ENCODE measurements at regions not wholly inside any gene's neighbourhood (a gene's known extent, or its start where the extent isn't known, plus 50 kb on each side); places are given as distances from the start of the nearest gene placed in this dataset.
"Not testable (repeated sequence)": the region's sequence is repeated elsewhere in the genome, so short reads cannot be mapped to it uniquely, and the experiment has no call there.

DNA sequence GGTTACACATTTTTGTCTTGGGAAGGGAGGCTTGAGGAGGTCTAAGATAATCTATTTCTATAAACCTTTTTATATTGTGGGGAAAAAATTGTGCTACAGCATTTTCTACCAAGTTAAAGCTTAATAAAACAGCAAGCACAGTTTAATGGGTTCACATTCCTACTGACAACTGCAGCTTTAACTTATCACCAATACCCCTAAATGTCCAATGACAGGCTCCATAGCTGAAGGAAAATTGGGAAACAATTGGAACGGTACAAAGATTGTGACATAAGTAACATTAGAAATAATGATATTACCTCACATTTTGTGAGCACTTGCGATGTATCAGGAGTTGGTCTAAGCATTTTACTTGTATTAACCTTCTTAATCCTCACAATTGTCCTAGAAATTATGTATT is 79.5 kb upstream of the HAPLN1 start:
- DNase-seq: no peak

DNA sequence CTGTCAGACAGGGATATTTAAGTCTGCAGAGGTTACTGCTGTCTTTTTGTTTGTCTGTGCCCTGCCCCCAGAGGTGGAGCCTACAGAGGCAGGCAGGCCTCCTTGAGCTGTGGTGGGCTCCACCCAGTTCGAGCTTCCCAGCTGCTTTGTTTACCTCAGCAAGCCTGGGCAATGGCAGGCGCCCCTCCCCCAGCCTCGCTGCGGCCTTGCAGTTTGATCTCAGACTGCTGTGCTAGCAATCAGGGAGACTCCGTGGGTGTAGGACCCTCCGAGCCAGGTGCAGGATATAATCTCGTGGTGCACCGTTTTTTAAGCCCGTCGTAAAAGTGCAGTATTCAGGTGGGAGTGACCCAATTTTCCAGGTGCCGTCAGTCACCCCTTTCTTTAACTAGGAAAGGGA is 78.4 kb upstream of the HAPLN1 start:
- not testable (repeated sequence) for DNase-seq

GRCh38 chr5:83789371-83789770 is 68.7 kb upstream of the HAPLN1 start:
- no peak for DNase-seq

DNA sequence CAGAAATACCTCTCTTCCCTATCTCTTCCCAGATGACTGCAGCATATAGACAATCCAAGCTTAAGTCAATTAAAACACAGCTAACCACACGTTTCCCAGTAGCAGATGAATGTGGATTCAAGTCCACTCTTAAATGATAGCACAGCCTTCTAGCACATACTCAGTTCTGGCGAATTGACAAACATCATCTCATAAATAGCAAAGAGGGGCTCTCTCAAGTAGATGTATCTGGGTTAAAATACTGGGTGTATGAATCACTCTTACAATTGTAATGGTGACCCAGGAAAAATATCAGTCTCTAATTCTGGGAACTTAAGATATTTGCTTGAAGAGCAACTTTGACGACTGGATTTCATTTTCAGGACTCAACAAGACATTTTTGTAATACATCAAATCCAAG is 67.0 kb upstream of the HAPLN1 start:
- DNase-seq: no peak

DNA sequence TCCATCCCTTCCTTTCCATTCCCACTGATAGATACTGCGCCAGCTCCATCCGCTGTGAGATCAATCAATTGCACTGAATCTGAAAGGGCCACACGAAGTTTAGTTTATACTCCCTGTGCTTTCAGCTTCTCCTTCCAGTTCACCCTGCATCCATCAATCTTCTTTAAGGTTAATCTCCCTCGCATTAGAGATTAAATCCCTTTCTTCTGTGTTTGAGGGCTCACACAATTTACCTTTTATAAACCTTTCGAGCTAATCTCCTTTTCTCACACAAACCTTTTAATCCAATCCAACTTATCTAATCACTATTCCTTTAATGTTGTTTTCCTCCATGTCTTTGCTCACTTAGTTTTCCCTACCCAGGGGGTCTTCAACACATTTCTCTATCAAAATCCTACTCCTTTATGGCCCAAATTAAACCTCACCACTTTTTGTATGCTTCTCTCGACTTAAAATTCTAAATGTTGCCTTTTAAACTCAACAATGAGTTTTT is 64.6 kb upstream of the HAPLN1 start:
- no peak for DNase-seq

- DNase-seq: no peak
These were observed 60.2 kb upstream of the HAPLN1 start for GRCh38 chr5:83780699-83781350.

GRCh38 chr5:83777856-83778255 is 57.2 kb upstream of the HAPLN1 start:
- DNase-seq: no peak

- no peak for DNase-seq
These were observed 55.9 kb upstream of the HAPLN1 start for GRCh38 chr5:83776437-83777031.
